Endothelial cell of umbilical vein (primary cell): ENCODE measurements at regions not wholly inside any gene's neighbourhood (a gene's known extent, or its start where the extent isn't known, plus 50 kb on each side); places are given as distances from the start of the nearest gene placed in this dataset.

Experiments
- FOS ChIP-seq: IDR thresholded peaks from 2 replicates; pipeline ENCODE4 v1.6.1; 2011; ENCODE audit warnings: mild to moderate bottlenecking, low read length, moderate library complexity, borderline replicate concordance; ENCODE audit not compliant: insufficient read depth
- MAX ChIP-seq: IDR thresholded peaks from 2 replicates; pipeline ENCODE4 v1.6.1; 2011; ENCODE audit not compliant: insufficient read depth, insufficient read length
- MYC ChIP-seq: IDR thresholded peaks from one replicate; pipeline ENCODE4 v1.6.1; 2011; ENCODE audit warnings: mild to moderate bottlenecking, low read depth, low read length
- POLR2AphosphoS5 ChIP-seq: IDR thresholded peaks from 2 replicates; pipeline ENCODE4 v1.6.1; 2012; ENCODE audit warnings: low read depth, mild to moderate bottlenecking, control low read depth, low read length, moderate library complexity; ENCODE audit not compliant: insufficient read depth
- TF ChIP-seq, protein P1 (sequence below), 2 donors: IDR thresholded peaks; 1 replicate in 1 of 2; 2 replicates in 1 of 2; pipeline ENCODE4 v1.5.1; 2011; ENCODE audit warnings: low read length in 2 of 2, mild to moderate bottlenecking in 2 of 2, moderate library complexity in 2 of 2, control low read depth in 1 of 2, inconsistent platforms in 1 of 2, low read depth in 1 of 2; ENCODE audit not compliant: insufficient read depth in 1 of 2; ENCODE audit errors: extremely low read depth in 1 of 2

GRCh38 chr6:63458480-63459115 lies 113.7 kb upstream of the LOC128125822 start:
- TF ChIP-seq, protein P1, sequence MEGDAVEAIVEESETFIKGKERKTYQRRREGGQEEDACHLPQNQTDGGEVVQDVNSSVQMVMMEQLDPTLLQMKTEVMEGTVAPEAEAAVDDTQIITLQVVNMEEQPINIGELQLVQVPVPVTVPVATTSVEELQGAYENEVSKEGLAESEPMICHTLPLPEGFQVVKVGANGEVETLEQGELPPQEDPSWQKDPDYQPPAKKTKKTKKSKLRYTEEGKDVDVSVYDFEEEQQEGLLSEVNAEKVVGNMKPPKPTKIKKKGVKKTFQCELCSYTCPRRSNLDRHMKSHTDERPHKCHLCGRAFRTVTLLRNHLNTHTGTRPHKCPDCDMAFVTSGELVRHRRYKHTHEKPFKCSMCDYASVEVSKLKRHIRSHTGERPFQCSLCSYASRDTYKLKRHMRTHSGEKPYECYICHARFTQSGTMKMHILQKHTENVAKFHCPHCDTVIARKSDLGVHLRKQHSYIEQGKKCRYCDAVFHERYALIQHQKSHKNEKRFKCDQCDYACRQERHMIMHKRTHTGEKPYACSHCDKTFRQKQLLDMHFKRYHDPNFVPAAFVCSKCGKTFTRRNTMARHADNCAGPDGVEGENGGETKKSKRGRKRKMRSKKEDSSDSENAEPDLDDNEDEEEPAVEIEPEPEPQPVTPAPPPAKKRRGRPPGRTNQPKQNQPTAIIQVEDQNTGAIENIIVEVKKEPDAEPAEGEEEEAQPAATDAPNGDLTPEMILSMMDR (IDR thresholded peaks at IDR 0.05; ENCODE audit: extremely low read depth in 1 of 2, insufficient read depth in 1 of 2, low read depth in 1 of 2, low read length in 2 of 2), result no peak
- no peak for TF ChIP-seq POLR2AphosphoS5
- no peak for TF ChIP-seq MYC
- no peak for TF ChIP-seq FOS
- TF ChIP-seq MAX, result no peak
